Thymus (tissue), 11 donors: ENCODE measurements at regions not wholly inside any gene's neighbourhood (a gene's known extent, or its start where the extent isn't known, plus 50 kb on each side); places are given as distances from the start of the nearest gene placed in this dataset.

Experiments used
- DNase-seq, 9 donors: peaks; one replicate each; pipeline ENCODE4 v3.0.0-alpha.2; 2013; ENCODE audit warnings: low spot score in 9 of 9, low read depth in 6 of 9, missing footprints in 1 of 9
- H3K27ac ChIP-seq, 2 donors: one replicate each; pipeline ENCODE4 v1.5.1; 2013; ENCODE audit warnings: control low read depth in 1 of 2, low read depth in 1 of 2, low read length in 1 of 2, mild to moderate bottlenecking in 1 of 2, moderate library complexity in 1 of 2
- H3K27me3 ChIP-seq, 2 donors: one replicate each; pipeline ENCODE4 v1.5.1; 2013; ENCODE audit warnings: low read length in 1 of 2; ENCODE audit not compliant: control insufficient read depth in 2 of 2, insufficient read depth in 1 of 2
- H3K36me3 ChIP-seq, 2 donors: one replicate each; pipeline ENCODE4 v1.5.1; 2013; ENCODE audit warnings: low read length in 1 of 2, mild to moderate bottlenecking in 1 of 2, moderate library complexity in 1 of 2; ENCODE audit not compliant: control insufficient read depth in 2 of 2, insufficient read depth in 2 of 2
- H3K4me1 ChIP-seq, 2 donors: one replicate each; pipeline ENCODE4 v1.5.1; 2013; ENCODE audit warnings: low read length in 2 of 2; ENCODE audit not compliant: control insufficient read depth in 2 of 2, insufficient read depth in 2 of 2
- H3K4me3 ChIP-seq, 2 donors: one replicate each; pipeline ENCODE4 v1.5.1; 2013; ENCODE audit warnings: low read length in 2 of 2, control low read depth in 1 of 2, mild to moderate bottlenecking in 1 of 2
- H3K9me3 ChIP-seq, 2 donors: one replicate each; pipeline ENCODE4 v1.5.1; 2013; ENCODE audit warnings: low read length in 1 of 2, mild to moderate bottlenecking in 1 of 2; ENCODE audit not compliant: control insufficient read depth in 2 of 2, insufficient read depth in 1 of 2
- WGBS: extraction: QIAGEN DNeasy Blood & Tissue Kit; methylation state at CpG from one replicate; pipeline ENCODE4 v1.1.7; 2013; 5-methylcytosine and 5-hydroxymethylcytosine counted together
- donor health status: healthy.

- no peak for DNase-seq
- H3K27me3 ChIP-seq = no peaks in the 10 kb centered on the region
- H3K36me3 ChIP-seq = no peaks in the 10 kb centered on the region
- no peak overlapping the region for H3K27ac ChIP-seq
- H3K4me1 ChIP-seq = peaks cover 0 to 13% of the 10 kb centered on the region in 2 donors
- H3K9me3 ChIP-seq = peaks cover 0 to 3% of the 10 kb centered on the region in 2 donors
- no peak overlapping the region for H3K4me3 ChIP-seq
Measured at GRCh38 chr6:47145212-47145611, 103.1 kb upstream of the ADGRF1 start.

DNA sequence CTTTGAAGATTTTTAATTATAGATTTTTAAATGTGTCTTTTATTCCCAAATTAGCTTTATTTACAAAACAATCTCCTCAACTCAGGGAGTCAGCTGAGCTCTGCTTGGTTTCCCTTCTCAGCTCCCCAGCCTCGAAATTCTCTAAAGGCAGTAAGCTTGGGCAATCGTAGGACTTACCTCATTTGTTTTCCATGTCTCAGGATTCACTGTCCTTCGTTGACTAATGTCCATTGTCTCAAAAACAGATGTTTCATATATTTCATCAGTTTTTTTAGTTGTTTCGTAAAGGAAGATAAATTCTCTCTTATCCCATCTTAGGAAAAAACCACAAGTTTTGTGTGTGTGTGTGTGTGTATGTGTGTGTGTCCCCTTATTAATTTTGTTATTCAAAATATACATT lies 102.2 kb upstream of the ADGRF1 start:
- Histone ChIP-seq H3K36me3 (no peaks in the 10 kb centered on the region), H3K4me1 (peaks cover 0 to 13% of the 10 kb centered on the region in 2 donors), H3K27ac (no peak overlapping the region), H3K9me3 (peaks cover 0 to 3% of the 10 kb centered on the region in 2 donors), H3K27me3 (no peaks in the 10 kb centered on the region), H3K4me3 (no peak overlapping the region)
- DNase-seq = no peak
- 96% methylated on average over 4 of the region's 4 CpGs for WGBS

- peaks cover 0 to 3% of the 10 kb centered on the region in 2 donors for H3K9me3 ChIP-seq
- H3K27ac ChIP-seq = no peak overlapping the region
- H3K36me3 ChIP-seq = no peaks in the 10 kb centered on the region
- H3K4me3 ChIP-seq = no peak overlapping the region
- no peak for DNase-seq
- 94% methylated on average over 2 of the region's 2 CpGs for WGBS
- H3K27me3 ChIP-seq = no peaks in the 10 kb centered on the region
- peaks cover 0 to 11% of the 10 kb centered on the region in 2 donors for H3K4me1 ChIP-seq
Measured at GRCh38 chr6:47141963-47142362, 99.8 kb upstream of the ADGRF1 start.

DNA sequence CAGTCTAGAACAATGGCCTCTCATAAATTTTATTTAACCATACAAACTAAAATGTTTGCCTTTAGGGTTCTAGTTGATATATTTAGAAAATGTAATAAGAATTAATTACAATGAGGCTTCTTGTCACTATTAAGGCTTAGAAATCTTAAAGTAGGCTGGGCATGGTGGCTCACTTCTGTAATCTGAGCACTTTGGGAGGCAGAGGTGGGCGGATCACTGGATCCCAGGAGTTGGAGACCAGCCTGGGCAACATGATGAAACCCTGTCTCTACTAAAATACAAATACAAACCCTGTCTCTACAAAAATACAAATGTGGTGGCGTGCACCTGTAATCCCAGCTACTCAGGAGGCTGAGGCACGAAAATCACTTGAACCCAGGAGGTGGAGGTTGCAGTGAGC lies 99.0 kb upstream of the ADGRF1 start:
- H3K9me3 ChIP-seq = peaks cover 0 to 3% of the 10 kb centered on the region in 2 donors
- DNase-seq = no peak
- WGBS = 97% methylated on average over 3 of the region's 3 CpGs

GRCh38 chr6:47138046-47138445 lies 95.9 kb upstream of the ADGRF1 start:
- Histone ChIP-seq H3K4me1 (no peaks in the 10 kb centered on the region), H3K9me3 (peaks cover 0 to under 1% of the 10 kb centered on the region in 2 donors), H3K4me3 (no peak overlapping the region), H3K27me3 (no peaks in the 10 kb centered on the region), H3K36me3 (no peaks in the 10 kb centered on the region), H3K27ac (no peak overlapping the region)
- WGBS = 77% methylated on average over 6 of the region's 6 CpGs
- no peak for DNase-seq

More for the DNA sequence above, 99.0 kb upstream of the ADGRF1 start:
- Histone ChIP-seq H3K27ac (no peak overlapping the region), H3K4me3 (no peak overlapping the region), H3K27me3 (no peaks in the 10 kb centered on the region), H3K36me3 (no peaks in the 10 kb centered on the region), H3K4me1 (peaks cover 0 to 3% of the 10 kb centered on the region in 2 donors)

GRCh38 chr6:47137073-47137472 lies 94.9 kb upstream of the ADGRF1 start:
- H3K36me3 ChIP-seq = no peaks in the 10 kb centered on the region
- H3K27me3 ChIP-seq = no peaks in the 10 kb centered on the region
- no peak overlapping the region for H3K4me3 ChIP-seq
- no peak overlapping the region for H3K27ac ChIP-seq
- H3K4me1 ChIP-seq = no peaks in the 10 kb centered on the region
- no peaks in the 10 kb centered on the region for H3K9me3 ChIP-seq
- no peak for DNase-seq

GRCh38 chr6:47135772-47136171 lies 93.6 kb upstream of the ADGRF1 start:
- Histone ChIP-seq H3K27ac (no peak overlapping the region), H3K4me1 (no peaks in the 10 kb centered on the region), H3K36me3 (no peaks in the 10 kb centered on the region), H3K4me3 (no peak overlapping the region), H3K9me3 (no peaks in the 10 kb centered on the region), H3K27me3 (no peaks in the 10 kb centered on the region)
- DNase-seq = no peak
- 92% methylated on average over 3 of the region's 3 CpGs for WGBS

DNA sequence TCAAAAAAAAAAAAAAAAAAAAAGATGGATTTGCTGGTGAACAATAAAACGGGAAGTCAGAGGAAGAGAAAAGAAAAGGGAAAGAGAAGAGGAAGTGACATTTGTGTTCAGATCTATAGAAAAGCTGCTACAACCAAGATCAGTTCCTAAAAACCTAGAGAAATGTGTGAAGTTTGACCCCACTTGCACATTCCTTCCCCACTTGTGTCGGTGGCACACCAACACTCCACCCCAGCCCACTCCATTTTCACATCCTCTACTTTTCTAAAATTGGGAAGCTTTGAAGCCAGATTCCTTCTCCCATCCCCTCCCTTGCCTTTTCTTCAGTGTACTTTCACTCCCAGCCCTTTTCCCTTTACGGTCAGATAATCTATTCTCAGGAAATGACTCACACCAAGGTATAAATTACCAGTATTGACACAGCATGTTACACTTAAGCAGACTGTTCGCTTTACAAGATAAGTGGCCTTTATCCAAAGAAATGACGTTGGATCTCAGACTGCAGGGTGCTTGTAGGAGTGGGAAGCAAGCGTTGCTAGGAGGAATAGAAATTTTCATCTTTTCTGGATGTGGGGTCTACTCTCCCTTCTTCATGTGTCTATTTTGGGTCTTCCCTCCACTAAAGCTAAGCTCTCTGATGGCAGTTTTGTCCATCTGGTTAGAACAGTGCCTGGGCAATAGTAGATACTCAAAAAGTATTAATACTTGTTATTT lies 92.5 kb upstream of the ADGRF1 start:
- DNase-seq = no peak
- H3K4me1 ChIP-seq = no peaks in the 10 kb centered on the region
- WGBS = 73% methylated on average over 6 of the region's 6 CpGs
- H3K4me3 ChIP-seq = no peak overlapping the region
- H3K36me3 ChIP-seq = no peaks in the 10 kb centered on the region
- H3K27ac ChIP-seq = no peak overlapping the region
- H3K27me3 ChIP-seq = no peaks in the 10 kb centered on the region
- H3K9me3 ChIP-seq = no peaks in the 10 kb centered on the region

DNA sequence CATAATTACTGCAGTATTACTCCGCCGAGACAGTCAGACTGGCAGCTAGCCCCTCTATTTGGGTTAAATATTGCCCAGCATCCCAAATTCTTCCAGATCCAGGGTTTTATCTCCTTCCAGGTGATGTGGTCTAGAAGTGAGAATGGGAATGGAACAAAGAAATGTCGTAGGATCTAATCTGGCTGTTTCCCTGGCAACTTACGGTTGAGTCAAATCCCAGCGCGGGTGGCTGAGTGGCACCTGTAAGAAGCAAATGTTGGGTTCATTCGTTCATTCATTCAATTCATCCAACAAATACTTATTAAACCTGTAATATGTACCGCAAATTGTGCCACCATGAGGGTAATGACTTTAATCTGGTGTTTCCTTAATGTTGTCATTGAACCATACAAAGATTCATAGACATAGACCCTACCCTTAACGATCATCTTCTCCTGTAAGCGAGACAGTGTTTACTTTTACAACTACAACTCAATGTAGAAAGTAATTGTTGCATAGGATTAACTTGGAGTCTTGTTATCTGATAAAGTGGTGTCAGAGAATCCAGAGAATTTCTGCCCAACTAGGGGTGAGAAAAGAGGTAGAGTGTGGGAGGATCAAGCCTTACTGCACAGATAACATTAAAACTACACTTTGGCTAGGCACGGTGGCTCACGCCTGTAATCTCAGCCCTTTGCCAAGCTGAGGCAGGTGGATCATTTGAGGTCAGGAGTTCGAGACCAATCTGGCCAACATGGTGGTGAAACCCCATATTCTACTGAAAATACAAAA lies 91.3 kb upstream of the ADGRF1 start:
- H3K9me3 ChIP-seq = no peaks in the 10 kb centered on the region
- H3K27me3 ChIP-seq = no peaks in the 10 kb centered on the region
- no peak overlapping the region for H3K4me3 ChIP-seq
- no peaks in the 10 kb centered on the region for H3K4me1 ChIP-seq
- no peaks in the 10 kb centered on the region for H3K36me3 ChIP-seq
- H3K27ac ChIP-seq = no peak overlapping the region
- 98% methylated on average over 13 of the region's 13 CpGs for WGBS
- DNase-seq = no peak
